Neural progenitor cell (in vitro differentiated cells): ENCODE measurements at regions not wholly inside any gene's neighbourhood (a gene's known extent, or its start where the extent isn't known, plus 50 kb on each side); places are given as distances from the start of the nearest gene placed in this dataset.

Experiments used
- DNase-seq: peaks from one replicate; pipeline ENCODE4 v3.0.0-alpha.2; 2016; ENCODE audit warnings: low spot score
- H2AFZ ChIP-seq: fragments of 200-600 bp; sonication (generic); replicated peaks from 2 replicates; pipeline ENCODE4 v1.6.1; 2016; ENCODE audit warnings: antibody characterized with exemption
- H3F3A ChIP-seq: fragments of 200-600 bp; sonication (generic); 2 replicates; pipeline ENCODE4 v1.6.1; 2016; ENCODE audit warnings: antibody characterized with exemption, low read depth
- H3K27ac ChIP-seq: fragments of 200-600 bp; sonication (generic); 2 replicates; pipeline ENCODE4 v1.5.1; 2016; ENCODE audit warnings: mild to moderate bottlenecking
- H3K27me3 ChIP-seq: fragments of 200-600 bp; sonication (generic); 2 replicates; pipeline ENCODE4 v1.6.1; 2016; ENCODE audit warnings: mild to moderate bottlenecking, moderate library complexity
- H3K36me3 ChIP-seq: fragments of 200-600 bp; sonication (generic); 2 replicates; pipeline ENCODE4 v1.5.1; 2016
- H3K4me1 ChIP-seq: fragments of 200-600 bp; sonication (generic); 2 replicates; pipeline ENCODE4 v1.6.1; 2016; ENCODE audit warnings: mixed run types
- H3K4me2 ChIP-seq: fragments of 200-600 bp; sonication (generic); 2 replicates; pipeline ENCODE4 v1.6.1; 2016
- H3K4me3 ChIP-seq: fragments of 200-600 bp; sonication (generic); 2 replicates; pipeline ENCODE4 v1.5.1; 2016
- H3K79me2 ChIP-seq: fragments of 200-600 bp; sonication (generic); 2 replicates; pipeline ENCODE4 v1.6.1; 2016; ENCODE audit warnings: low read depth
- H3K9ac ChIP-seq: fragments of 200-600 bp; sonication (generic); 2 replicates; pipeline ENCODE4 v1.6.1; 2016
- H3K9me3 ChIP-seq: fragments of 200-600 bp; sonication (generic); 2 replicates; pipeline ENCODE4 v1.5.1; 2016; ENCODE audit warnings: low read depth
- H4K20me1 ChIP-seq: fragments of 200-600 bp; sonication (generic); 2 replicates; pipeline ENCODE4 v1.6.1; 2016; ENCODE audit warnings: low read depth
- H3K27ac Mint-ChIP-seq: 3 replicates; pipeline ENCODE4 v1.8.0; 2021; ENCODE audit warnings: mixed read lengths
- H3K27me3 Mint-ChIP-seq: 2 replicates; pipeline ENCODE4 v1.8.0; 2022; ENCODE audit warnings: low read depth, mild to moderate bottlenecking, inconsistent platforms, moderate library complexity, mixed read lengths; ENCODE audit not compliant: insufficient read depth
- H3K36me3 Mint-ChIP-seq: 3 replicates; pipeline ENCODE4 v1.8.0; 2021; ENCODE audit warnings: mixed read lengths
- H3K4me1 Mint-ChIP-seq: 3 replicates; pipeline ENCODE4 v1.8.0; 2021; ENCODE audit warnings: mixed read lengths
- H3K4me3 Mint-ChIP-seq: 3 replicates; pipeline ENCODE4 v1.8.0; 2021; ENCODE audit warnings: mild to moderate bottlenecking, moderate library complexity, mixed read lengths
- H3K9me3 Mint-ChIP-seq: 3 replicates; pipeline ENCODE4 v1.8.0; 2020; ENCODE audit warnings: mixed read lengths
- CTCF ChIP-seq: fragments of 200-600 bp; sonication (generic); IDR thresholded peaks from 2 replicates; pipeline ENCODE4 v1.5.1; 2017; ENCODE audit warnings: antibody characterized with exemption, mild to moderate bottlenecking
- EZH2 ChIP-seq: fragments of 200-600 bp; sonication (generic); IDR thresholded peaks from 2 replicates; pipeline ENCODE4 v1.6.1; 2017; ENCODE audit warnings: antibody characterized with exemption, mild to moderate bottlenecking, moderate library complexity
- EZH2phosphoT487 ChIP-seq: fragments of 200-600 bp; sonication (generic); IDR thresholded peaks from 2 replicates; pipeline ENCODE4 v1.6.1; 2017; ENCODE audit warnings: antibody characterized with exemption

GRCh38 chr16:80375513-80375912 is 165.3 kb upstream of the DYNLRB2 start:
- H3K36me3 Mint-ChIP-seq = no peaks in the 10 kb centered on the region
- no peak overlapping the region for H3K27ac Mint-ChIP-seq
- Histone ChIP-seq H2AFZ (no peak overlapping the region), H3K27me3 (no peaks in the 10 kb centered on the region), H3K36me3 (peaks cover 3% of the 10 kb centered on the region), H3K4me1 (peaks cover 16% of the 10 kb centered on the region), H4K20me1 (no peaks in the 10 kb centered on the region), H3K4me2 (no peak overlapping the region), H3K27ac (no peak overlapping the region), H3F3A (peaks cover 13% of the 10 kb centered on the region), H3K9ac (no peak overlapping the region), H3K9me3 (peaks cover 7% of the 10 kb centered on the region), H3K4me3 (no peak overlapping the region), H3K79me2 (no peaks in the 10 kb centered on the region)
- H3K27me3 Mint-ChIP-seq = peaks cover 4% of the 10 kb centered on the region
- no peak for DNase-seq
- peaks cover 7% of the 10 kb centered on the region for H3K9me3 Mint-ChIP-seq
- H3K4me3 Mint-ChIP-seq = no peak overlapping the region
- TF ChIP-seq CTCF (no peak), EZH2 (no peak), EZH2phosphoT487 (no peak)
- H3K4me1 Mint-ChIP-seq = peaks cover 3% of the 10 kb centered on the region

GRCh38 chr16:80372341-80372740 is 168.5 kb upstream of the DYNLRB2 start:
- H3K4me3 Mint-ChIP-seq = no peak overlapping the region
- Histone ChIP-seq H3K27ac (peak overlapping the region; percentile 8), H3K79me2 (no peaks in the 10 kb centered on the region), H3K4me1 (peaks cover 29% of the 10 kb centered on the region), H3K9me3 (peaks cover 7% of the 10 kb centered on the region), H3F3A (peaks cover 19% of the 10 kb centered on the region), H3K9ac (no peak overlapping the region), H3K27me3 (no peaks in the 10 kb centered on the region), H3K36me3 (peaks cover 3% of the 10 kb centered on the region), H3K4me2 (peak overlapping the region; percentile 59), H2AFZ (no peak overlapping the region), H4K20me1 (no peaks in the 10 kb centered on the region), H3K4me3 (peak overlapping the region; percentile 9)
- H3K9me3 Mint-ChIP-seq = peaks cover 7% of the 10 kb centered on the region
- no peaks in the 10 kb centered on the region for H3K36me3 Mint-ChIP-seq
- peak; percentile 77 for DNase-seq
- H3K4me1 Mint-ChIP-seq = peaks cover 15% of the 10 kb centered on the region
- peaks cover 2% of the 10 kb centered on the region for H3K27me3 Mint-ChIP-seq
- TF ChIP-seq EZH2phosphoT487 (no peak), CTCF (no peak), EZH2 (no peak)
- no peak overlapping the region for H3K27ac Mint-ChIP-seq

GRCh38 chr16:80369138-80369958 is 171.4 kb upstream of the DYNLRB2 start:
- Histone ChIP-seq H3K4me1 (peaks cover 37% of the 10 kb centered on the region), H3K4me2 (peak overlapping the region; percentile 32), H4K20me1 (no peaks in the 10 kb centered on the region), H3K9me3 (peaks cover 7% of the 10 kb centered on the region), H3K4me3 (no peak overlapping the region), H3F3A (peaks cover 23% of the 10 kb centered on the region), H3K9ac (no peak overlapping the region), H3K36me3 (peaks cover 3% of the 10 kb centered on the region), H2AFZ (no peak overlapping the region), H3K27me3 (no peaks in the 10 kb centered on the region), H3K27ac (no peak overlapping the region), H3K79me2 (no peaks in the 10 kb centered on the region)
- TF ChIP-seq EZH2phosphoT487 (no peak), CTCF (peak; percentile 86)
- Mint-ChIP-seq H3K36me3 (no peaks in the 10 kb centered on the region), H3K27me3 (peaks cover 2% of the 10 kb centered on the region), H3K9me3 (peaks cover 7% of the 10 kb centered on the region), H3K27ac (no peak overlapping the region), H3K4me1 (peaks cover 19% of the 10 kb centered on the region), H3K4me3 (no peak overlapping the region)
- peak; percentile 84 for DNase-seq
